Bronchial epithelial cell (primary cell): ENCODE measurements at regions not wholly inside any gene's neighbourhood (a gene's known extent, or its start where the extent isn't known, plus 50 kb on each side); places are given as distances from the start of the nearest gene placed in this dataset.

Source experiments
- DNase-seq: peaks from one replicate; pipeline ENCODE4 v3.0.0-alpha.2; 2010; ENCODE audit warnings: low read depth
- FAIRE-seq: peaks from 2 replicates; lab custom pipeline; 2011; peaks lifted over from hg19 to GRCh38; lab: Jason Lieb, UNC
- H3K27me3 ChIP-seq: 2 replicates; pipeline ENCODE4 v1.5.1; 2011; ENCODE audit warnings: low read length; ENCODE audit not compliant: control insufficient read depth, insufficient read depth
- H3K36me3 ChIP-seq: 2 replicates; pipeline ENCODE4 v1.5.1; 2011; ENCODE audit warnings: low read length; ENCODE audit not compliant: control insufficient read depth, insufficient read depth
- H3K4me3 ChIP-seq: 2 replicates; pipeline ENCODE4 v1.5.1; 2011; ENCODE audit warnings: mild to moderate bottlenecking, low read depth, low read length, control low read depth
- CTCF ChIP-seq: IDR thresholded peaks from 2 replicates; pipeline ENCODE4 v1.5.1; 2011; ENCODE audit warnings: mild to moderate bottlenecking, moderate library complexity, low read length, control low read depth, inconsistent platforms; ENCODE audit not compliant: insufficient read depth, severe bottlenecking

GRCh38 chr2:222058819-222059445 is 239.9 kb downstream of the PAX3 start:
- H3K27me3 ChIP-seq: peaks cover 10% of the 10 kb centered on the region
- no peak for FAIRE-seq

DNA sequence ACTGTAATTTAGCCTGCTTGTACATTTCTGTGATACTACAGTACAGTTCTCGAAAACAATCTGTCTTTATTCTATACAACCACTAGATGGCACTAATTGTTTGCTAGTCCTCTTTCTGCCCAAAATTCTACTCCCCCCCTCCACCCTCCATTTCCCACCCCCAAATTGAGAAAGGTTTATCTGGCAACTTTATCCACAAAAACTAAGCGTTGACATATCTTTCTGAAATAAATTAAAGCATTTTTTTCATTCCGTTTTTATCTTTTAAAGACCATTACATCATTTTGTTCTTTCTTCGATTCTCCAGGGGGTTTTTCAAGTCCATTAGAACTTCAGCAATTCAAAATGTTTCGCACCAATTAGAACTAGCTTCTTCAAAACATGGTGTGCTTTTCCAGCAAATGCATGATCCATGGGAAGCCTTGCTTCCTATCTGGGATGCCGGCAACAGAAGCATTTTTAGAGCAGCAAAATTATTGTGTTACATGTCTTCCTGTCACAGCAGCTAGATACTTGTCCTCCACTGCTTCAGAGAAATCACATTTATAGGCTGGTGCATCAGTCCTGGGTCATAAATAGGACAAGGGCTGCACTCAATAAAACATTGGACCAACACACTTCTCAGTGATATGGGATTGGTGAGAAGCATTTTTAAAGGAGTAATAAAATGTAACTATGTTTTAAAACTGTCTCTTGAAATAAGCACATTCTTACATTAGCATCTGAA is 241.3 kb downstream of the PAX3 start:
- H3K27me3 ChIP-seq: peaks cover 10% of the 10 kb centered on the region
- no peak for DNase-seq
- peak; percentile 55 for TF ChIP-seq CTCF
- no peak for FAIRE-seq
- no peak overlapping the region for H3K4me3 ChIP-seq
- no peaks in the 10 kb centered on the region for H3K36me3 ChIP-seq

More at GRCh38 chr2:222058819-222059445, 239.9 kb downstream of the PAX3 start:
- H3K4me3 ChIP-seq: no peak overlapping the region
- DNase-seq: no peak
- no peaks in the 10 kb centered on the region for H3K36me3 ChIP-seq
- TF ChIP-seq CTCF: no peak

- no peak for DNase-seq
- TF ChIP-seq CTCF: no peak
- H3K36me3 ChIP-seq: no peaks in the 10 kb centered on the region
- H3K27me3 ChIP-seq: peaks cover 9% of the 10 kb centered on the region
- no peak overlapping the region for H3K4me3 ChIP-seq
- FAIRE-seq: no peak
Measured at GRCh38 chr2:222055328-222055727, 243.5 kb downstream of the PAX3 start.

- no peak overlapping the region for H3K4me3 ChIP-seq
- FAIRE-seq (no peak), DNase-seq (no peak)
- no peaks in the 10 kb centered on the region for H3K36me3 ChIP-seq
- H3K27me3 ChIP-seq: peaks cover 6% of the 10 kb centered on the region
- no peak for TF ChIP-seq CTCF
Measured at GRCh38 chr2:222054813-222055212, 244.0 kb downstream of the PAX3 start.

GRCh38 chr2:222052934-222053367 is 245.8 kb downstream of the PAX3 start:
- H3K27me3 ChIP-seq: peaks cover 3% of the 10 kb centered on the region
- FAIRE-seq: no peak
- H3K36me3 ChIP-seq: no peaks in the 10 kb centered on the region
- DNase-seq: no peak
- no peak overlapping the region for H3K4me3 ChIP-seq
- TF ChIP-seq CTCF: peak; percentile 14
